WTC11 (cell line): ENCODE measurements at regions not wholly inside any gene's neighbourhood (a gene's known extent, or its start where the extent isn't known, plus 50 kb on each side); places are given as distances from the start of the nearest gene placed in this dataset.

Experiments used
- ATAC-seq: fragments of 200-7000 bp; cut with Tn5 transposase; 2 replicates; pipeline ENCODE4 v1.10.0; 2021; ENCODE audit warnings: mild to moderate bottlenecking, moderate library complexity
- CTCF ChIA-PET: fragments of 300-600 bp; sonication (Branson Sonifier 250); formaldehyde crosslinking; loops from one replicate; lab custom pipeline; 2021; ENCODE audit warnings: antibody characterized with exemption; lab: Charles Lee
- POLR2A ChIA-PET: fragments of 350-600 bp; sonication (Branson Sonifier 250); formaldehyde crosslinking; loops from one replicate; lab custom pipeline; 2021; ENCODE audit warnings: antibody characterized with exemption; lab: Charles Lee
- DNase-seq: peaks from one replicate; pipeline ENCODE4 v3.0.0; 2021; ENCODE audit warnings: low spot score
- H3K27ac Mint-ChIP-seq: 2 replicates; pipeline ENCODE4 v1.8.0; 2021; ENCODE audit warnings: mixed read lengths
- H3K27me3 Mint-ChIP-seq: 2 replicates; pipeline ENCODE4 v1.8.0; 2021; ENCODE audit warnings: low read depth, mild to moderate bottlenecking, moderate library complexity, mixed read lengths
- H3K36me3 Mint-ChIP-seq: 2 replicates; pipeline ENCODE4 v1.8.0; 2021; ENCODE audit warnings: mixed read lengths
- H3K4me1 Mint-ChIP-seq: 2 replicates; pipeline ENCODE4 v1.8.0; 2022; ENCODE audit warnings: mixed read lengths
- H3K4me3 Mint-ChIP-seq: 2 replicates; pipeline ENCODE4 v1.8.0; 2021; ENCODE audit warnings: mild to moderate bottlenecking, moderate library complexity, mixed read lengths
- H3K9me3 Mint-ChIP-seq: 2 replicates; pipeline ENCODE4 v1.8.0; 2021; ENCODE audit warnings: mixed read lengths
- ATF6 ChIP-seq: sonication (generic); formaldehyde crosslinking; IDR thresholded peaks from 2 replicates; pipeline ENCODE4 v1.8.1; 2023; ENCODE audit warnings: mild to moderate bottlenecking, missing genetic modification reagents
- CBFB ChIP-seq: sonication (generic); formaldehyde crosslinking; IDR thresholded peaks from 2 replicates; pipeline ENCODE4 v1.8.1; 2022; ENCODE audit warnings: mild to moderate bottlenecking, low read depth, missing genetic modification reagents
- E2F4 ChIP-seq: sonication (generic); formaldehyde crosslinking; IDR thresholded peaks from 2 replicates; pipeline ENCODE4 v1.8.1; 2022; ENCODE audit warnings: low read depth, mild to moderate bottlenecking, moderate library complexity, missing genetic modification reagents, borderline replicate concordance
- EMX1 ChIP-seq: fragments of 250-450 bp; sonication (Bioruptor Pico); IDR thresholded peaks from 2 replicates; pipeline ENCODE4 v1.8.0; 2021; ENCODE audit warnings: mild to moderate bottlenecking
- ERG ChIP-seq: fragments of 250-450 bp; sonication (Bioruptor Pico); IDR thresholded peaks from 2 replicates; pipeline ENCODE4 v1.8.0; 2021; ENCODE audit warnings: mild to moderate bottlenecking
- FOXP1 ChIP-seq: sonication (generic); formaldehyde crosslinking; IDR thresholded peaks from 2 replicates; pipeline ENCODE4 v1.8.0; 2022; ENCODE audit warnings: missing genetic modification reagents, mild to moderate bottlenecking, moderate library complexity, borderline replicate concordance
- GABPB1 ChIP-seq: sonication (generic); formaldehyde crosslinking; IDR thresholded peaks from 2 replicates; pipeline ENCODE4 v1.8.1; 2023; ENCODE audit warnings: mild to moderate bottlenecking, missing genetic modification reagents
- MAX ChIP-seq: sonication (generic); formaldehyde crosslinking; IDR thresholded peaks from 2 replicates; pipeline ENCODE4 v1.8.0; 2022; ENCODE audit warnings: mild to moderate bottlenecking, missing genetic modification reagents
- MXD4 ChIP-seq: fragments of 250-450 bp; sonication (Bioruptor Pico); IDR thresholded peaks from 2 replicates; pipeline ENCODE4 v1.8.0; 2021; ENCODE audit warnings: mild to moderate bottlenecking, moderate library complexity, borderline replicate concordance
- RORB ChIP-seq: fragments of 250-450 bp; sonication (Bioruptor Pico); IDR thresholded peaks from 2 replicates; pipeline ENCODE4 v1.9.0; 2021; ENCODE audit warnings: mild to moderate bottlenecking
- USF2 ChIP-seq: sonication (generic); formaldehyde crosslinking; IDR thresholded peaks from 2 replicates; pipeline ENCODE4 v1.8.1; 2023; ENCODE audit warnings: mild to moderate bottlenecking, missing genetic modification reagents, moderate library complexity
- ZMAT4 ChIP-seq: fragments of 250-450 bp; sonication (Bioruptor Pico); IDR thresholded peaks from 2 replicates; pipeline ENCODE4 v1.9.0; 2021; ENCODE audit warnings: mild to moderate bottlenecking
- ZNF138 ChIP-seq: sonication (generic); formaldehyde crosslinking; conservative IDR thresholded peaks from 2 replicates; pipeline ENCODE4 v1.8.1; 2022; ENCODE audit warnings: mild to moderate bottlenecking, moderate library complexity, missing genetic modification reagents
- ZNF232 ChIP-seq: sonication (generic); formaldehyde crosslinking; IDR thresholded peaks from 2 replicates; pipeline ENCODE4 v1.8.0; 2022; ENCODE audit warnings: mild to moderate bottlenecking, missing genetic modification reagents
- ZNF396 ChIP-seq: fragments of 250-450 bp; sonication (Bioruptor Pico); IDR thresholded peaks from 2 replicates; pipeline ENCODE4 v1.8.0; 2021; ENCODE audit warnings: mild to moderate bottlenecking, moderate library complexity, borderline replicate concordance
- ZNF532 ChIP-seq: fragments of 250-450 bp; sonication (Bioruptor Pico); IDR thresholded peaks from 2 replicates; pipeline ENCODE4 v1.9.0; 2021; ENCODE audit warnings: mild to moderate bottlenecking, borderline replicate concordance
- ZSCAN18 ChIP-seq: fragments of 250-450 bp; sonication (Bioruptor Pico); IDR thresholded peaks from 2 replicates; pipeline ENCODE4 v2.1.2; 2022; ENCODE audit warnings: mild to moderate bottlenecking, moderate library complexity

GRCh38 chr4:189081826-189082225 is 858.8 kb upstream of the FRG1 start:
- CTCF ChIA-PET, result no interaction called here
- Mint-ChIP-seq H3K27ac (no peak overlapping the region), H3K27me3 (no peaks in the 10 kb centered on the region), H3K4me3 (no peak overlapping the region), H3K36me3 (peaks cover 6% of the 10 kb centered on the region; the same call in 1 of the 2 replicates), H3K4me1 (peaks cover 7% of the 10 kb centered on the region), H3K9me3 (peaks cover 21% of the 10 kb centered on the region)
- POLR2A ChIA-PET, result no interaction called here
- TF ChIP-seq MXD4 (CRISPR knock-in tag) (no peak), ATF6 (no peak), MAX (CRISPR knock-in tag) (no peak), USF2 (CRISPR knock-in tag) (no peak), E2F4 (no peak), ZNF532 (CRISPR knock-in tag) (no peak), FOXP1 (CRISPR knock-in tag) (no peak)
- ATAC-seq, result no peak
- no peak for DNase-seq

- DNase-seq (no peak), ATAC-seq (no peak)
- Mint-ChIP-seq H3K4me3 (no peak overlapping the region), H3K36me3 (peaks cover 6% of the 10 kb centered on the region; the same call in 1 of the 2 replicates), H3K27ac (no peak overlapping the region), H3K4me1 (peaks cover 7% of the 10 kb centered on the region), H3K9me3 (peaks cover 21% of the 10 kb centered on the region), H3K27me3 (no peaks in the 10 kb centered on the region)
- POLR2A ChIA-PET, result no interaction called here
- CTCF ChIA-PET, result interaction anchor here (1.2 to 1.3 kb wide), 2 partner anchors 12 to 13 kb away, joined by 3 read pairs; no protein-coding TSS in a partner anchor
- TF ChIP-seq USF2 (CRISPR knock-in tag), result no peak
- TF ChIP-seq ZMAT4, result no peak
- no peak for TF ChIP-seq ERG
- no peak for TF ChIP-seq GABPB1
- TF ChIP-seq ZSCAN18 (CRISPR knock-in tag), result no peak
- no peak for TF ChIP-seq CBFB (CRISPR knock-in tag)
- TF ChIP-seq ZNF532 (CRISPR knock-in tag), result no peak
- TF ChIP-seq RORB (CRISPR knock-in tag), result no peak
- no peak for TF ChIP-seq ZNF138 (CRISPR knock-in tag)
- no peak for TF ChIP-seq ZNF396
- TF ChIP-seq ZNF232 (CRISPR knock-in tag), result no peak
- no peak for TF ChIP-seq EMX1 (CRISPR knock-in tag)
These were observed 856.9 kb upstream of the FRG1 start for GRCh38 chr4:189083769-189084168.
